OCI-LY3 (cell line): ENCODE measurements at regions not wholly inside any gene's neighbourhood (a gene's known extent, or its start where the extent isn't known, plus 50 kb on each side); places are given as distances from the start of the nearest gene placed in this dataset.

Experiments
- H2AFZ ChIP-seq: fragments of 200-600, 300-600 bp; shearing (Covaris generic); 2 replicates; pipeline ENCODE4 v1.6.0; 2014; ENCODE audit warnings: antibody characterized with exemption, low read depth, low read length
- H3K27ac ChIP-seq: fragments of 200-600, 300-600 bp; sonication (generic); 2 replicates; pipeline ENCODE4 v1.5.1; 2014; ENCODE audit warnings: mild to moderate bottlenecking, low read length, moderate library complexity, mixed read lengths
- H3K27me3 ChIP-seq: fragments of 200-600, 300-600 bp; sonication (generic); 2 replicates; pipeline ENCODE4 v1.6.1; 2014; ENCODE audit warnings: low read depth, low read length, mixed read lengths
- H3K36me3 ChIP-seq: fragments of 200-600, 300-600 bp; sonication (generic); replicated peaks from 2 replicates; pipeline ENCODE3; 2014; ENCODE audit warnings: low read depth, low read length, mixed read lengths
- H3K4me1 ChIP-seq: fragments of 300-600, 200-600 bp; sonication (generic); 2 replicates; pipeline ENCODE4 v1.6.1; 2014; ENCODE audit warnings: low read length, mixed read lengths
- H3K4me2 ChIP-seq: fragments of 200-600, 300-600 bp; sonication (generic); 2 replicates; pipeline ENCODE4 v1.6.1; 2014; ENCODE audit warnings: low read length, mixed read lengths
- H3K4me3 ChIP-seq: fragments of 300-600, 200-600 bp; sonication (generic); 2 replicates; pipeline ENCODE4 v1.5.1; 2014; ENCODE audit warnings: antibody characterized with exemption, mild to moderate bottlenecking, low read length, moderate library complexity
- H3K79me2 ChIP-seq: fragments of 300-600, 200-600 bp; shearing (Covaris generic); 2 replicates; pipeline ENCODE4 v1.6.1; 2014; ENCODE audit warnings: mild to moderate bottlenecking, low read length, mixed read lengths
- H3K9ac ChIP-seq: fragments of 300-600, 200-600 bp; shearing (Covaris generic); 2 replicates; pipeline ENCODE4 v1.6.0; 2014; ENCODE audit warnings: mild to moderate bottlenecking, low read length, moderate library complexity
- H3K9me3 ChIP-seq: fragments of 200-600, 300-600 bp; shearing (Covaris generic); 2 replicates; pipeline ENCODE4 v1.6.1; 2014; ENCODE audit warnings: low read length, mixed read lengths; ENCODE audit not compliant: insufficient read depth
- H4K20me1 ChIP-seq: fragments of 200-600, 300-600 bp; sonication (generic); 2 replicates; pipeline ENCODE4 v1.6.1; 2016; ENCODE audit warnings: low read length, mixed read lengths; ENCODE audit not compliant: insufficient read depth
- CTCF ChIP-seq: fragments of 200-600, 300-600 bp; sonication (generic); IDR thresholded peaks from 2 replicates; pipeline ENCODE4 v1.5.1; 2014; ENCODE audit warnings: antibody characterized with exemption, low read length, low read depth
- EZH2phosphoT487 ChIP-seq: fragments of 200-600 bp; shearing (Covaris generic); IDR thresholded peaks from 2 replicates; pipeline ENCODE4 v1.6.1; 2018; ENCODE audit warnings: antibody characterized with exemption, mixed run types, low read depth

DNA sequence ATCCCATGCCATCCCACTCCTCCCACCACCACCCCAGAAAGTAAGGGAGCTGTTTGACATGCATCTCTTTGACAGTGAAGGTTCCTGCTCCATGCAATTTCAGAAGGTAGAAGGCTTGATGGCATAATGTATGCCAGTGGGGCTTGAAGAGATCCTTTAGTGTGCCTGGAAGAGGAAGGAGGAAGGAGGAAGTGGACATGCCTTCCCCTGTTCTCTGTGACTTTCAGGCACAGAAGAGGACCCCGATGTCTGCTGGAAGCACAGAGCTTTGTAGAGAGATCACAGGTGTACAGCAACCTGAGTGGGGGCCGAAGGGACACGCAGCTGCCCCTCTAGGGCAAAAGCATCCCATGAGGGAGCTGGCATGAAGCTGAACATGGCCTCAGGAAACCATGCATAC is 171.6 kb downstream of the CD47 start:
- Histone ChIP-seq H2AFZ (no peak overlapping the region), H3K27ac (no peak overlapping the region), H3K27me3 (peaks cover 21% of the 10 kb centered on the region), H4K20me1 (no peaks in the 10 kb centered on the region), H3K9me3 (no peaks in the 10 kb centered on the region), H3K9ac (no peak overlapping the region), H3K4me2 (no peak overlapping the region), H3K36me3 (no peaks in the 10 kb centered on the region), H3K4me3 (no peak overlapping the region), H3K79me2 (no peaks in the 10 kb centered on the region), H3K4me1 (no peaks in the 10 kb centered on the region)
- TF ChIP-seq CTCF (no peak), EZH2phosphoT487 (no peak)

GRCh38 chr3:107916171-107916570 is 174.7 kb downstream of the CD47 start:
- H3K27me3 ChIP-seq, result peaks cover 15% of the 10 kb centered on the region
- no peak overlapping the region for H3K9ac ChIP-seq
- H3K4me1 ChIP-seq, result peaks cover 10% of the 10 kb centered on the region
- no peak overlapping the region for H3K4me2 ChIP-seq
- no peak for TF ChIP-seq EZH2phosphoT487
- H3K9me3 ChIP-seq, result no peaks in the 10 kb centered on the region
- H3K36me3 ChIP-seq, result no peaks in the 10 kb centered on the region
- no peak overlapping the region for H3K27ac ChIP-seq
- no peak overlapping the region for H2AFZ ChIP-seq
- no peaks in the 10 kb centered on the region for H3K79me2 ChIP-seq
- H4K20me1 ChIP-seq, result no peaks in the 10 kb centered on the region
- H3K4me3 ChIP-seq, result no peak overlapping the region

DNA sequence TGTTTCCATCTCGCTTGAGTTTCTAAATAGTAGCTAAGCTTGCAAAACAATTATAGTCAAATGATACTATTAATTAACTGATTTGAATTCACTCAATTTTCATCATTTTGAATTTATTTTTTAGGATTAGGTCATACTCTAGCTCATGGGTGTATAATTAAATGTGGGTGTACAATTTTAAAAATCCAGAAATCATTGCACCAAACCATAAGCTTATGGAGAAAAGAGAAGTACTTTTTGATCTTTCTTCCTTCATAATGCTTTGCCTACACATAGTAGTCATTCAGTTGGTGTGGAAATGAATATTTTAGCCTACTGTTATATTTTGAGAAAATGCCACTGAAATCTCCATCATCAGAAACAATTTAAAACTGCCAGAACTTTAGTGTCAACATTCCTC is 175.1 kb downstream of the CD47 start:
- Histone ChIP-seq H3K4me1 (peaks cover 14% of the 10 kb centered on the region), H3K9me3 (no peaks in the 10 kb centered on the region), H3K27ac (no peak overlapping the region), H4K20me1 (no peaks in the 10 kb centered on the region), H2AFZ (no peak overlapping the region), H3K4me2 (no peak overlapping the region), H3K9ac (no peak overlapping the region), H3K4me3 (no peak overlapping the region), H3K79me2 (no peaks in the 10 kb centered on the region), H3K36me3 (no peaks in the 10 kb centered on the region), H3K27me3 (peaks cover 11% of the 10 kb centered on the region)
- TF ChIP-seq CTCF (no peak), EZH2phosphoT487 (no peak)

DNA sequence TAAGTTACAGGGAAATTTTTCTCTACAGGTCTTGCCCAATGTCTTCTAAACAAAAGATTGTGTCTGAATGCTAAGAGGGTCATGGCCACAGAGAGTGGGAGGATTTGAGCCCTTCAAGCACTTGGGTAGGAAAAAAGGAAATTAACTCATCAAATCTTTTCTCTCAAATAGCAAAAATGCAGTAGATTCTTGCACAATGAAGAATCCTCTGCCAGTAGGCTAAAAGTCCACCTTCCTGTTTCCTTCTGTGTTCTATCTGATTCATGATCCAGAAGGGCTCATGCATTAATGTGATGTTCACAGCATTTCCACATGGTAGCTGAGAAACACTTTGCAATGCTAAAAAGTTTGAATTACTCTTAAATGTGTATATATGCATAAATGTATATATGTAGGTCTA is 177.1 kb downstream of the CD47 start:
- Histone ChIP-seq H4K20me1 (no peaks in the 10 kb centered on the region), H3K4me3 (no peak overlapping the region), H3K27ac (no peak overlapping the region), H3K9ac (no peak overlapping the region), H3K9me3 (no peaks in the 10 kb centered on the region), H3K36me3 (no peaks in the 10 kb centered on the region), H3K4me1 (peaks cover 23% of the 10 kb centered on the region), H3K4me2 (no peak overlapping the region), H2AFZ (no peak overlapping the region), H3K79me2 (no peaks in the 10 kb centered on the region), H3K27me3 (peaks cover 5% of the 10 kb centered on the region; the same call in 1 of the 2 replicates)
- TF ChIP-seq CTCF (no peak), EZH2phosphoT487 (no peak)
